A549 (cell line): ENCODE measurements at regions not wholly inside any gene's neighbourhood (a gene's known extent, or its start where the extent isn't known, plus 50 kb on each side); places are given as distances from the start of the nearest gene placed in this dataset.

Source experiments
- ATAC-seq, 2 experiments: fragments of 200-7000 bp in 1 of 2; fragments of >200 bp in 1 of 2; cut with Nextera tagmentation in 1 of 2; cut with Tn5 transposase in 1 of 2; 3 replicates each; pipeline versions ENCODE4 v1.8.0 to v1.9.1; 2018 to 2020; ENCODE audit warnings: mild to moderate bottlenecking in 1 of 2, moderate library complexity in 1 of 2
- CTCF ChIA-PET: fragments of 300-600 bp; sonication (Branson Sonifier 250); formaldehyde crosslinking; extraction: SDS; loops from one replicate; lab custom pipeline; 2021; ENCODE audit warnings: antibody characterized with exemption, inconsistent platforms; lab: Yijun Ruan, JAX
- POLR2A ChIA-PET: fragments of 350-600 bp; formaldehyde crosslinking; extraction: SDS; loops from one replicate; lab custom pipeline; 2021; ENCODE audit warnings: antibody characterized with exemption, inconsistent platforms; lab: Yijun Ruan, JAX
- DNase-seq, 2 experiments: peaks; one replicate each; pipeline versions ENCODE4 v3.0.0 to v3.0.0-alpha.2; 2011 to 2016; ENCODE audit warnings: low read depth in 1 of 2, low spot score in 1 of 2
- FAIRE-seq: peaks from 2 replicates; lab custom pipeline; 2011; peaks lifted over from hg19 to GRCh38; lab: Jason Lieb, UNC
- H3K27ac ChIP-seq, 2 experiments: fragments of >200 bp; sonication (Bioruptor Twin); formaldehyde crosslinking; 3 replicates each; pipeline ENCODE4 v1.5.1; 2016 to 2017
- H3K4me1 ChIP-seq: fragments of >200 bp; sonication (Bioruptor Twin); formaldehyde crosslinking; 3 replicates; pipeline ENCODE4 v1.6.1; 2016
- H3K4me2 ChIP-seq: fragments of >200 bp; sonication (Bioruptor Twin); formaldehyde crosslinking; 3 replicates; pipeline ENCODE4 v1.6.1; 2016
- H3K4me3 ChIP-seq: fragments of >200 bp; sonication (Bioruptor Twin); formaldehyde crosslinking; 3 replicates; pipeline ENCODE4 v1.5.1; 2016
- H3K9me3 ChIP-seq: fragments of >200 bp; sonication (Bioruptor Twin); formaldehyde crosslinking; 3 replicates; pipeline ENCODE4 v1.6.1; 2016
- CHD2 ChIP-seq: fragments of 150-350 bp; IDR thresholded peaks from 2 replicates; pipeline ENCODE4 v1.6.1; 2014; ENCODE audit warnings: low read length; ENCODE audit not compliant: partially characterized antibody
- CHD4 ChIP-seq: fragments of 200-600 bp; sonication (generic); IDR thresholded peaks from 2 replicates; pipeline ENCODE4 v1.6.1; 2016; ENCODE audit warnings: antibody characterized with exemption, mild to moderate bottlenecking, borderline replicate concordance
- E2F6 ChIP-seq: IDR thresholded peaks from 2 replicates; pipeline ENCODE4 v1.6.1; 2012; ENCODE audit warnings: low read depth, borderline replicate concordance
- EHF ChIP-seq: fragments of 250-450 bp; sonication (Bioruptor Pico); IDR thresholded peaks from 2 replicates; pipeline ENCODE4 v1.5.0; 2020; ENCODE audit warnings: mild to moderate bottlenecking
- ELK1 ChIP-seq: fragments of 150-350 bp; IDR thresholded peaks from 2 replicates; pipeline ENCODE4 v1.6.1; 2014; ENCODE audit warnings: low read depth, mild to moderate bottlenecking, low read length
- HEYL ChIP-seq: fragments of 250-450 bp; sonication (Bioruptor Pico); IDR thresholded peaks from 2 replicates; pipeline ENCODE4 v1.8.0; 2021; ENCODE audit warnings: mild to moderate bottlenecking, moderate library complexity
- KDM5A ChIP-seq: fragments of 200-600 bp; sonication (generic); IDR thresholded peaks from 2 replicates; pipeline ENCODE4 v1.6.1; 2016; ENCODE audit warnings: antibody characterized with exemption, mild to moderate bottlenecking
- NPAS2 ChIP-seq: fragments of 250-450 bp; sonication (Bioruptor Pico); IDR thresholded peaks from 2 replicates; pipeline ENCODE4 v1.8.0; 2022; ENCODE audit warnings: mild to moderate bottlenecking, moderate library complexity, borderline replicate concordance
- NR3C1 ChIP-seq: fragments of >200 bp; sonication (Bioruptor Twin); formaldehyde crosslinking; IDR thresholded peaks from 3 replicates; pipeline ENCODE4 v1.6.1; 2017
- POLR2A ChIP-seq: IDR thresholded peaks from 2 replicates; pipeline ENCODE4 v1.6.1; 2012; ENCODE audit warnings: mild to moderate bottlenecking, low read length
- POLR2AphosphoS2 ChIP-seq: conservative IDR thresholded peaks from 2 replicates; pipeline ENCODE4 v1.6.1; 2012; ENCODE audit warnings: low read length, improper control_type of control experiment, inconsistent platforms
- RAD21 ChIP-seq, 2 experiments: fragments of >200 bp in 1 of 2; sonication (Bioruptor Twin) in 1 of 2; formaldehyde crosslinking in 1 of 2; IDR thresholded peaks in 1 of 2; conservative IDR thresholded peaks in 1 of 2; 2 replicates in 1 of 2; 3 replicates in 1 of 2; pipeline ENCODE4 v1.6.1; 2012 to 2018; ENCODE audit warnings: inconsistent platforms in 1 of 2
- REST ChIP-seq: fragments of 200-600 bp; sonication (generic); IDR thresholded peaks from 2 replicates; pipeline ENCODE4 v1.6.1; 2016; ENCODE audit warnings: antibody characterized with exemption, mild to moderate bottlenecking, moderate library complexity
- SREBF2 ChIP-seq: fragments of 450-650 bp; IDR thresholded peaks from 2 replicates; pipeline ENCODE4 v1.6.1; 2014; ENCODE audit warnings: mild to moderate bottlenecking, moderate library complexity
- TFCP2L1 ChIP-seq: fragments of 250-450 bp; sonication (Bioruptor Pico); IDR thresholded peaks from 2 replicates; pipeline ENCODE4 v1.5.0; 2021; ENCODE audit warnings: mild to moderate bottlenecking
- ZSCAN20 ChIP-seq: fragments of 250-450 bp; sonication (Bioruptor Pico); IDR thresholded peaks from 2 replicates; pipeline ENCODE4 v1.8.0; 2022; ENCODE audit warnings: mild to moderate bottlenecking, moderate library complexity
- WGBS: methylation state at CpG from one replicate; pipeline ENCODE4 v1.1.6; 2017; ENCODE audit errors: missing lambda C conversion rate; 5-methylcytosine and 5-hydroxymethylcytosine counted together
- TF ChIP-seq, protein P1 (sequence below): IDR thresholded peaks from 2 replicates; pipeline ENCODE4 v1.6.1; 2012
- TF ChIP-seq, protein P2 (sequence below): fragments of 250-450 bp; sonication (Bioruptor Pico); IDR thresholded peaks from 2 replicates; pipeline ENCODE4 v1.5.0; 2021; ENCODE audit warnings: mild to moderate bottlenecking, moderate library complexity, borderline replicate concordance

DNA sequence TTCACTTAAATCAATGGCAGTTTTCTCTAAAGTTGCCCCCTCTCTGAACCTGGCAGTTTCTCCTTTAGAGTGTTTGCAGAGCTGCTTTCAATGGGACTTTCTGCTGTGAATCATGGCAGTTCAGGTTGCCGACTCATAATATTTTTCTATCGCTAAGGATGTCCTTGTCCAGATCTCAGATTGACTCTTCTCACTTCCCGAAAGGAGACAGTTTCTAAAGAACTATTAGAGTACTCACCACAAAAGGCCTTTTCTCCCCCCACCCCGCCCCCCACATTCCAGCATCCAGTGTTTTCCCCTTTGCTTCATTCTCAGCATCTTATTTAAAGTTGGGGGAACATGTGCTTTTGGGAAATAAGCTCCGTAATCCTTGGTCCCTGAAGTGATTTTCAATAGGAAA is 443.5 kb upstream of the KLF4 start (continued):
- no peak for TF ChIP-seq POLR2AphosphoS2
- no peak for TF ChIP-seq KDM5A
- TF ChIP-seq RAD21 (conservative IDR thresholded peaks at IDR 0.05 in 1 of 2, IDR thresholded peaks at IDR 0.05 in 1 of 2): no peak
- TF ChIP-seq NPAS2 (CRISPR knock-in tag): no peak
- TF ChIP-seq TFCP2L1 (CRISPR knock-in tag): no peak

- ATAC-seq (no peak), DNase-seq (no peak), FAIRE-seq (no peak)
- Histone ChIP-seq H3K9me3 (no peaks in the 10 kb centered on the region), H3K4me3 (no peak overlapping the region), H3K4me1 (peaks cover 8% of the 10 kb centered on the region; the same call in 1 of the 3 replicates), H3K4me2 (0 out of 3 replicates have a peak overlapping the region, but pooled peaks have one; percentile 24), H3K27ac (no peak overlapping the region)
- POLR2A ChIA-PET: no interaction called here
- CTCF ChIA-PET: interaction anchor here (1.8 to 3.2 kb wide), 2 partner anchors 9 to 13 kb away, joined by 3 to 8 read pairs; no protein-coding TSS in a partner anchor
- TF ChIP-seq REST: no peak
- no peak for TF ChIP-seq ELK1
- TF ChIP-seq, protein P1, sequence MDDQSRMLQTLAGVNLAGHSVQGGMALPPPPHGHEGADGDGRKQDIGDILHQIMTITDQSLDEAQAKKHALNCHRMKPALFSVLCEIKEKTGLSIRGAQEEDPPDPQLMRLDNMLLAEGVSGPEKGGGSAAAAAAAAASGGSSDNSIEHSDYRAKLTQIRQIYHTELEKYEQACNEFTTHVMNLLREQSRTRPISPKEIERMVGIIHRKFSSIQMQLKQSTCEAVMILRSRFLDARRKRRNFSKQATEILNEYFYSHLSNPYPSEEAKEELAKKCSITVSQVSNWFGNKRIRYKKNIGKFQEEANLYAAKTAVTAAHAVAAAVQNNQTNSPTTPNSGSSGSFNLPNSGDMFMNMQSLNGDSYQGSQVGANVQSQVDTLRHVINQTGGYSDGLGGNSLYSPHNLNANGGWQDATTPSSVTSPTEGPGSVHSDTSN: no peak
- TF ChIP-seq, protein P2, sequence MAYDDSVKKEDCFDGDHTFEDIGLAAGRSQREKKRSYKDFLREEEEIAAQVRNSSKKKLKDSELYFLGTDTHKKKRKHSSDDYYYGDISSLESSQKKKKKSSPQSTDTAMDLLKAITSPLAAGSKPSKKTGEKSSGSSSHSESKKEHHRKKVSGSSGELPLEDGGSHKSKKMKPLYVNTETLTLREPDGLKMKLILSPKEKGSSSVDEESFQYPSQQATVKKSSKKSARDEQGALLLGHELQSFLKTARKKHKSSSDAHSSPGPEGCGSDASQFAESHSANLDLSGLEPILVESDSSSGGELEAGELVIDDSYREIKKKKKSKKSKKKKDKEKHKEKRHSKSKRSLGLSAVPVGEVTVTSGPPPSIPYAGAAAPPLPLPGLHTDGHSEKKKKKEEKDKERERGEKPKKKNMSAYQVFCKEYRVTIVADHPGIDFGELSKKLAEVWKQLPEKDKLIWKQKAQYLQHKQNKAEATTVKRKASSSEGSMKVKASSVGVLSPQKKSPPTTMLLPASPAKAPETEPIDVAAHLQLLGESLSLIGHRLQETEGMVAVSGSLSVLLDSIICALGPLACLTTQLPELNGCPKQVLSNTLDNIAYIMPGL (CRISPR knock-in tag): no peak
- no peak for TF ChIP-seq CHD4
- no peak for TF ChIP-seq EHF
- no peak for TF ChIP-seq NR3C1
- TF ChIP-seq CHD2: no peak
- no peak for TF ChIP-seq ZSCAN20 (CRISPR knock-in tag)
- TF ChIP-seq SREBF2: no peak
- WGBS: 100% methylated on average over 2 of the region's 2 CpGs
These were observed 443.0 kb upstream of the KLF4 start for GRCh38 chr9:107932601-107933000.

GRCh38 chr9:107932046-107932445 is 442.5 kb upstream of the KLF4 start:
- ChIA-PET POLR2A (no interaction called here), CTCF (interaction anchor here (1.8 to 3.2 kb wide), 2 partner anchors 8 to 13 kb away, joined by 3 to 8 read pairs; no protein-coding TSS in a partner anchor)
- 21% methylated on average over 1 of the region's 1 CpG for WGBS
- H3K4me2 ChIP-seq: no peak overlapping the region
- no peak overlapping the region for H3K27ac ChIP-seq
- no peak for FAIRE-seq
- TF ChIP-seq HEYL (CRISPR knock-in tag) (no peak), E2F6 (no peak), POLR2A (no peak), NPAS2 (CRISPR knock-in tag) (no peak)
- TF ChIP-seq, all 56 proteins: peak for 0
- no peaks in the 10 kb centered on the region for H3K9me3 ChIP-seq
- DNase-seq (no peak), ATAC-seq (no peak)
- no peak overlapping the region for H3K4me3 ChIP-seq
- H3K4me1 ChIP-seq: peaks cover 8% of the 10 kb centered on the region; the same call in 1 of the 3 replicates
